ENCODE measurements at regions not wholly inside any gene's neighbourhood (a gene's known extent, or its start where the extent isn't known, plus 50 kb on each side); places are given as distances from the start of the nearest gene placed in this dataset.

- no peak for DNase-seq (ENCODE audit: low read depth)
These were observed 238.5 kb upstream of the FBXL7 start for GRCh38 chr5:15261269-15261995.

- peak; percentile 51 for DNase-seq (ENCODE audit: low read depth)
These were observed 239.4 kb upstream of the FBXL7 start for GRCh38 chr5:15260356-15261268.

- no peak for DNase-seq (ENCODE audit: low read depth)
These were observed 243.5 kb upstream of the FBXL7 start for GRCh38 chr5:15256485-15256884.

- DNase-seq (ENCODE audit: low read depth): no peak
These were observed 244.4 kb upstream of the FBXL7 start for GRCh38 chr5:15255576-15255975.

GRCh38 chr5:15254607-15255006 is 245.4 kb upstream of the FBXL7 start:
- DNase-seq (ENCODE audit: low read depth): peak; percentile 42

GRCh38 chr5:15252331-15252730 is 247.6 kb upstream of the FBXL7 start:
- DNase-seq (ENCODE audit: low read depth): peak; percentile 46

GRCh38 chr5:15249152-15249551 is 250.8 kb upstream of the FBXL7 start:
- peak; percentile 89 for DNase-seq (ENCODE audit: low read depth)

GRCh38 chr5:15248731-15249130 is 251.2 kb upstream of the FBXL7 start:
- no peak for DNase-seq (ENCODE audit: low read depth)

GRCh38 chr5:15245913-15246312 is 254.1 kb upstream of the FBXL7 start:
- no peak for DNase-seq (ENCODE audit: low read depth)

GRCh38 chr5:15243301-15244020 is 256.5 kb upstream of the FBXL7 start:
- no peak for DNase-seq (ENCODE audit: low read depth)

GRCh38 chr5:15241216-15241821 is 258.7 kb upstream of the FBXL7 start:
- DNase-seq (ENCODE audit: low read depth): no peak

- DNase-seq (ENCODE audit: low read depth): no peak
These were observed 262.0 kb upstream of the FBXL7 start for GRCh38 chr5:15238006-15238405.

GRCh38 chr5:15236911-15237508 is 263.0 kb upstream of the FBXL7 start:
- DNase-seq (ENCODE audit: low read depth): no peak

GRCh38 chr5:15234911-15235310 is 265.1 kb upstream of the FBXL7 start:
- no peak for DNase-seq (ENCODE audit: low read depth)

GRCh38 chr5:15234366-15234765 is 265.6 kb upstream of the FBXL7 start:
- no peak for DNase-seq (ENCODE audit: low read depth)

- no peak for DNase-seq (ENCODE audit: low read depth)
These were observed 266.4 kb upstream of the FBXL7 start for GRCh38 chr5:15233566-15233965.

GRCh38 chr5:15222156-15222555 is 277.8 kb upstream of the FBXL7 start:
- peak; percentile 46 for DNase-seq (ENCODE audit: low read depth)

GRCh38 chr5:15220642-15221173 is 279.3 kb upstream of the FBXL7 start:
- DNase-seq (ENCODE audit: low read depth): no peak

GRCh38 chr5:15215056-15215455 is 284.9 kb upstream of the FBXL7 start:
- DNase-seq (ENCODE audit: low read depth): no peak

- no peak for DNase-seq (ENCODE audit: low read depth)
These were observed 286.0 kb upstream of the FBXL7 start for GRCh38 chr5:15214010-15214409.

GRCh38 chr5:15209053-15209762 is 290.8 kb upstream of the FBXL7 start:
- DNase-seq (ENCODE audit: low read depth): no peak
